WERI-Rb-1 (cell line): ENCODE measurements at regions not wholly inside any gene's neighbourhood (a gene's known extent, or its start where the extent isn't known, plus 50 kb on each side); places are given as distances from the start of the nearest gene placed in this dataset.

Experiments used
- DNase-seq: peaks from one replicate; pipeline ENCODE4 v3.0.0-alpha.2; 2020
- H3K27ac ChIP-seq: fragments of 250-450 bp; sonication (Bioruptor Pico); 2 replicates; pipeline ENCODE4 v1.5.1; 2020; ENCODE audit warnings: mild to moderate bottlenecking, moderate library complexity
- H3K27me3 ChIP-seq: fragments of 250-450 bp; sonication (Bioruptor Pico); 2 replicates; pipeline ENCODE4 v1.5.1; 2021; ENCODE audit warnings: mild to moderate bottlenecking, low read depth, moderate library complexity; ENCODE audit not compliant: insufficient read depth, severe bottlenecking
- H3K36me3 ChIP-seq: fragments of 250-450 bp; sonication (Bioruptor Pico); 2 replicates; pipeline ENCODE4 v1.5.1; 2020; ENCODE audit warnings: mild to moderate bottlenecking, moderate library complexity
- H3K4me3 ChIP-seq: 2 replicates; pipeline ENCODE4 v1.5.1; 2011; ENCODE audit warnings: low read depth, mild to moderate bottlenecking, control low read depth, low read length
- H3K9me3 ChIP-seq: fragments of 250-450 bp; sonication (Bioruptor Pico); 2 replicates; pipeline ENCODE4 v1.5.1; 2021; ENCODE audit warnings: mild to moderate bottlenecking, moderate library complexity; ENCODE audit not compliant: severe bottlenecking
- TF ChIP-seq, protein P1 (sequence below): IDR thresholded peaks from 2 replicates; pipeline ENCODE4 v1.5.1; 2011; ENCODE audit warnings: low read depth, mild to moderate bottlenecking, control low read depth, inconsistent platforms, low read length

GRCh38 chr6:9101920-9102319 is 666.6 kb upstream of the SLC35B3 start:
- TF ChIP-seq, protein P1, sequence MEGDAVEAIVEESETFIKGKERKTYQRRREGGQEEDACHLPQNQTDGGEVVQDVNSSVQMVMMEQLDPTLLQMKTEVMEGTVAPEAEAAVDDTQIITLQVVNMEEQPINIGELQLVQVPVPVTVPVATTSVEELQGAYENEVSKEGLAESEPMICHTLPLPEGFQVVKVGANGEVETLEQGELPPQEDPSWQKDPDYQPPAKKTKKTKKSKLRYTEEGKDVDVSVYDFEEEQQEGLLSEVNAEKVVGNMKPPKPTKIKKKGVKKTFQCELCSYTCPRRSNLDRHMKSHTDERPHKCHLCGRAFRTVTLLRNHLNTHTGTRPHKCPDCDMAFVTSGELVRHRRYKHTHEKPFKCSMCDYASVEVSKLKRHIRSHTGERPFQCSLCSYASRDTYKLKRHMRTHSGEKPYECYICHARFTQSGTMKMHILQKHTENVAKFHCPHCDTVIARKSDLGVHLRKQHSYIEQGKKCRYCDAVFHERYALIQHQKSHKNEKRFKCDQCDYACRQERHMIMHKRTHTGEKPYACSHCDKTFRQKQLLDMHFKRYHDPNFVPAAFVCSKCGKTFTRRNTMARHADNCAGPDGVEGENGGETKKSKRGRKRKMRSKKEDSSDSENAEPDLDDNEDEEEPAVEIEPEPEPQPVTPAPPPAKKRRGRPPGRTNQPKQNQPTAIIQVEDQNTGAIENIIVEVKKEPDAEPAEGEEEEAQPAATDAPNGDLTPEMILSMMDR = no peak
- no peaks in the 10 kb centered on the region for H3K9me3 ChIP-seq
- no peak overlapping the region for H3K4me3 ChIP-seq
- H3K27me3 ChIP-seq = no peaks in the 10 kb centered on the region
- no peak for DNase-seq
- H3K27ac ChIP-seq = no peak overlapping the region
- H3K36me3 ChIP-seq = no peaks in the 10 kb centered on the region

DNA sequence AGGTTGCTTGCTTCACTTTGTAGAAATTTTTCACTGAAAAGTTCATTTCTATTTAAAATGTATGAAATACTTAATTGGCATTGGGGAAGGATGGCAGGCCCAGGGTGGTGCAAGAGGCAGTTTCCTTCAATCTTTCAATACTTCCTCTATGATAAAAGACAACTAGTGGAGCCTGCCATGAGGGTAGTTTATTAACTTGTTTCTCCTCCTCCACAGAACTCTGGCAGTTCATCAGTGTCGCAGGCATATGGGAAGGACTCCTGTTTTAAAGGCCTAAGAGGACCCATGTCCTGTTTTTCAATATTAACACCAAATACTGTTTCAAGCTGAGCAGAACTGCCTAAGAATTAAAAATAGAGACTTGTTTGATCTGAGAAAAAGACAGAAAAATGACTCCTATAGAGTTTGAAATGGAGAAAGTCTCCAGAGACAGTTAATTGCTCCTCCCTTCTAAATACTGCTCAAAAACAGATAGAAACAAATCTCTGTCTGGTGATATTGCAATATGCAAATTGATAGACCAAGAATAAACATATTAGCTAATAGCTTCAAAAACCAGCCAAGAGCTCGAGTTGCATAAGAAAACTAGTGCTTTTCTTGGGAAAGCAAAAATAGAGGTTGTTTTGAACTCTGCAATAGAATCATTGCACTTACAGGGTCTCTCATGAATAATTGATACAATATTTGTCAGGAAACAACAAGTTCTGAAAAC is 665.7 kb upstream of the SLC35B3 start:
- Histone ChIP-seq H3K9me3 (no peaks in the 10 kb centered on the region), H3K36me3 (no peaks in the 10 kb centered on the region), H3K27me3 (no peaks in the 10 kb centered on the region), H3K4me3 (no peak overlapping the region), H3K27ac (no peak overlapping the region)
- no peak for DNase-seq
- TF ChIP-seq, protein P1 = no peak

DNA sequence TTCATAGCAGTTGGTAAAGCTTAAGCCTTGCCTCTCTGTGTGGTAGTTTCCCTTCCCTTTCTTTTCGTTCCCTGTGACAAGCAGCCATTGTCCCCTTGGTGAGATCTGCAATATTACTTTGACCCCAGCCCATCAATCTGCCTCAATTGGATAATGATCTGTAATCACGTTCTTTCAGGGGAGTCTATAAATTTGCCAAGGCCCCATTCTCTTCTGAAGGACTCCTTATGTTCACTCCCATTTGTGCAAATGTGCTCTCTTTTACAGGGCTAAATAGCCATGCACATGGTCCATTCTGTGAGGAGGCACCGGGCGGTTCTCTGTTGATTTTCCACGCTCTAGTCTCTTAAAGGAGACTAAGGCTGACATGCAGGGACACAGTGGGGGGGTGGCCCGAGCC is 660.4 kb upstream of the SLC35B3 start:
- Histone ChIP-seq H3K27me3 (no peaks in the 10 kb centered on the region), H3K4me3 (no peak overlapping the region)
- TF ChIP-seq, protein P1 = no peak

GRCh38 chr6:9095137-9095536 is 659.8 kb upstream of the SLC35B3 start:
- Histone ChIP-seq H3K27me3 (no peaks in the 10 kb centered on the region), H3K4me3 (no peak overlapping the region), H3K27ac (no peak overlapping the region), H3K36me3 (no peaks in the 10 kb centered on the region), H3K9me3 (no peaks in the 10 kb centered on the region)
- DNase-seq = no peak
- TF ChIP-seq, protein P1 = no peak

More for the DNA sequence above, 660.4 kb upstream of the SLC35B3 start:
- Histone ChIP-seq H3K27ac (no peak overlapping the region), H3K9me3 (no peaks in the 10 kb centered on the region), H3K36me3 (no peaks in the 10 kb centered on the region)
- DNase-seq = no peak

DNA sequence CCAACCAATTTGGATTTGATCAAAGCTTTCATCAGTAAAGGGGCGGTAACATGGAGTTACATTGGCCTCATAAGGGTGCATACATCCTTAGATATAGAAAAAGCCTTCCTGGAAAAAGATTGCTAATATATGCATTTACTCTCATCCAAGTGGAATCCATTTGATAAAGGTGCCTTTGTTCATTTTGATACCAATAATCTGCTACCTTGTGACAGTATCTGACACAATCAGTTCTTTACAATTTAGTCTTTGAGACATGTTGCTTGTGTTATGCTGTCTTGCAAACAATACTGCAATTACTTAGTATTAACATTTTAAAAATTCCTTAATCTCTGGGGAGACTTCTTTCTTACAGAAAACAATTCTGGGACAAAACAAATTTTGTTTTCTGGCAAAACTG is 654.4 kb upstream of the SLC35B3 start:
- Histone ChIP-seq H3K27ac (no peak overlapping the region), H3K36me3 (no peaks in the 10 kb centered on the region), H3K9me3 (no peaks in the 10 kb centered on the region), H3K27me3 (no peaks in the 10 kb centered on the region), H3K4me3 (no peak overlapping the region)
- TF ChIP-seq, protein P1 = no peak
- no peak for DNase-seq

DNA sequence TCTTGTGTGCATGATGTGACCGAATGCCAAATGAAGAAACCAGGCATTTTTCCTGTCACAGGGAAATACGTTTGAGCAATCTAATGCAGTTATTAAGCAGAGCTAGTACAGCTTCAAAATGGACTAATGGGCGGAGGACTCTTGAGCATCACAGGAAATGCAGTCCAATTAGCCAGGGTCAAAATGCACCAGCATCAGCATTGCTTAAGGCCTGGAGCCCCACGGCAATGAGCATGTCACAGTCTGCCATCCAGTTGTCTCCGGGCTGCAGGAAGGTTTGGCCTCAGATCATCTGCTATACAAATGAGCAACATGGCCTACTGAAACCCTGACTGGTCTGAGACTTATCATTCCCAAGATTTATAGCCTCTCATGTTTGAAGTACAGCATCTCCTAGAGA is 652.1 kb upstream of the SLC35B3 start:
- Histone ChIP-seq H3K9me3 (no peaks in the 10 kb centered on the region), H3K27me3 (no peaks in the 10 kb centered on the region), H3K36me3 (no peaks in the 10 kb centered on the region), H3K27ac (no peak overlapping the region), H3K4me3 (no peak overlapping the region)
- TF ChIP-seq, protein P1 = no peak
- DNase-seq = no peak
